ENCODE measurements at regions not wholly inside any gene's neighbourhood (a gene's known extent, or its start where the extent isn't known, plus 50 kb on each side); places are given as distances from the start of the nearest gene placed in this dataset.

GRCh38 chr11:119995730-119996491, 142.0 kb downstream of the TRIM29 start:
- peaks cover 53% of the 10 kb centered on the region for H3K27me3 Mint-ChIP-seq (ENCODE audit: low read depth, unreplicated experiment)
- H3K4me2 ChIP-seq (ENCODE audit: low read length): no peak overlapping the region
- H3K9me3 Mint-ChIP-seq (ENCODE audit: unreplicated experiment): peaks cover 5% of the 10 kb centered on the region
- no peaks in the 10 kb centered on the region for H4K20me1 ChIP-seq (ENCODE audit: insufficient read depth, low read length)
- no peak overlapping the region for H3K27ac ChIP-seq (ENCODE audit: low read depth, low read length)
- H3K27ac Mint-ChIP-seq (ENCODE audit: unreplicated experiment): no peak overlapping the region
- peaks cover 10% of the 10 kb centered on the region for H3K4me1 Mint-ChIP-seq (ENCODE audit: low read depth, unreplicated experiment)
- H3K4me1 ChIP-seq (ENCODE audit: insufficient read depth, low read length): no peaks in the 10 kb centered on the region
- DNase-seq (ENCODE audit: low read depth) (no peak), FAIRE-seq (no peak)
- H3K4me3 Mint-ChIP-seq (ENCODE audit: unreplicated experiment): no peak overlapping the region
- no peaks in the 10 kb centered on the region for H3K36me3 Mint-ChIP-seq (ENCODE audit: low read depth, unreplicated experiment)
- TF ChIP-seq CTCF (IDR thresholded peaks at IDR 0.05; ENCODE audit: insufficient read depth, low read depth, low read length) (no peak), EZH2 (IDR thresholded peaks at IDR 0.05; ENCODE audit: insufficient read depth, low read length) (no peak)
- no peak overlapping the region for H3K9ac ChIP-seq (ENCODE audit: low read length)
- no peak overlapping the region for H2AFZ ChIP-seq (ENCODE audit: low read depth, low read length)
- peaks cover 10% of the 10 kb centered on the region for H3K27me3 ChIP-seq (ENCODE audit: insufficient read depth, low read length)
- no peaks in the 10 kb centered on the region for H3K36me3 ChIP-seq (ENCODE audit: insufficient read depth, low read length)
- H3K9me3 ChIP-seq (ENCODE audit: insufficient read depth, low read depth, low read length): no peaks in the 10 kb centered on the region
- H3K4me3 ChIP-seq (ENCODE audit: insufficient read depth, low read depth, low read length): no peak overlapping the region
- H3K79me2 ChIP-seq (ENCODE audit: insufficient read depth, low read length): no peaks in the 10 kb centered on the region

GRCh38 chr11:119993722-119994121, 144.2 kb downstream of the TRIM29 start:
- H3K27ac Mint-ChIP-seq (ENCODE audit: unreplicated experiment): no peak overlapping the region
- no peak overlapping the region for H3K4me2 ChIP-seq (ENCODE audit: low read length)
- no peak for FAIRE-seq

More at GRCh38 chr11:119993722-119994121, 144.2 kb downstream of the TRIM29 start:
- no peaks in the 10 kb centered on the region for H3K36me3 Mint-ChIP-seq (ENCODE audit: low read depth, unreplicated experiment)
- Histone ChIP-seq H3K4me3 (ENCODE audit: insufficient read depth, low read depth, low read length) (no peak overlapping the region), H2AFZ (ENCODE audit: low read depth, low read length) (no peak overlapping the region), H3K9ac (ENCODE audit: low read length) (no peak overlapping the region), H3K9me3 (ENCODE audit: insufficient read depth, low read depth, low read length) (no peaks in the 10 kb centered on the region), H3K27ac (ENCODE audit: low read depth, low read length) (no peak overlapping the region), H3K4me1 (ENCODE audit: insufficient read depth, low read length) (no peaks in the 10 kb centered on the region), H4K20me1 (ENCODE audit: insufficient read depth, low read length) (no peaks in the 10 kb centered on the region), H3K79me2 (ENCODE audit: insufficient read depth, low read length) (no peaks in the 10 kb centered on the region), H3K27me3 (ENCODE audit: insufficient read depth, low read length) (peaks cover 22% of the 10 kb centered on the region), H3K36me3 (ENCODE audit: insufficient read depth, low read length) (no peaks in the 10 kb centered on the region)
- H3K4me3 Mint-ChIP-seq (ENCODE audit: unreplicated experiment): no peak overlapping the region
- DNase-seq (ENCODE audit: low read depth): no peak
- no peaks in the 10 kb centered on the region for H3K9me3 Mint-ChIP-seq (ENCODE audit: unreplicated experiment)
- no peak for TF ChIP-seq CTCF (IDR thresholded peaks at IDR 0.05; ENCODE audit: insufficient read depth, low read depth, low read length)
- no peak for TF ChIP-seq EZH2 (IDR thresholded peaks at IDR 0.05; ENCODE audit: insufficient read depth, low read length)
- peaks cover 10% of the 10 kb centered on the region for H3K4me1 Mint-ChIP-seq (ENCODE audit: low read depth, unreplicated experiment)
- peaks cover 65% of the 10 kb centered on the region for H3K27me3 Mint-ChIP-seq (ENCODE audit: low read depth, unreplicated experiment)

Data from astrocyte (in vitro differentiated cells and primary cell).